M059J (cell line): ENCODE measurements at regions not wholly inside any gene's neighbourhood (a gene's known extent, or its start where the extent isn't known, plus 50 kb on each side); places are given as distances from the start of the nearest gene placed in this dataset.
A peak's percentile ranks its signal among the peaks of the same experiment; 100 is the strongest.
"Not testable (repeated sequence)": the region's sequence is repeated elsewhere in the genome, so short reads cannot be mapped to it uniquely, and the experiment has no call there.

ENCODE experiments used
- DNase-seq: peaks from one replicate; pipeline ENCODE4 v3.0.0-alpha.2; 2012; ENCODE audit warnings: low read depth

GRCh38 chr17:6257336-6257735 is 177.6 kb downstream of the AIPL1 start:
- no peak for DNase-seq

GRCh38 chr17:6255322-6255721 is 179.6 kb downstream of the AIPL1 start:
- no peak for DNase-seq

- DNase-seq = peak; percentile 9
These were observed 180.9 kb downstream of the AIPL1 start for GRCh38 chr17:6254036-6254435.

GRCh38 chr17:6251640-6252039 is 181.5 kb downstream of the WSCD1 start:
- not testable (repeated sequence) for DNase-seq

GRCh38 chr17:6249732-6250131 is 179.6 kb downstream of the WSCD1 start:
- no peak for DNase-seq

GRCh38 chr17:6248061-6248460 is 177.9 kb downstream of the WSCD1 start:
- no peak for DNase-seq

GRCh38 chr17:6245301-6246177 is 175.4 kb downstream of the WSCD1 start:
- no peak for DNase-seq

GRCh38 chr17:6244796-6245195 is 174.6 kb downstream of the WSCD1 start:
- DNase-seq = no peak

GRCh38 chr17:6244253-6244652 is 174.1 kb downstream of the WSCD1 start:
- no peak for DNase-seq

- no peak for DNase-seq
These were observed 173.0 kb downstream of the WSCD1 start for GRCh38 chr17:6243186-6243585.

GRCh38 chr17:6241996-6242395 is 171.8 kb downstream of the WSCD1 start:
- no peak for DNase-seq

GRCh38 chr17:6241381-6241780 is 171.2 kb downstream of the WSCD1 start:
- no peak for DNase-seq

GRCh38 chr17:6240601-6241000 is 170.4 kb downstream of the WSCD1 start:
- no peak for DNase-seq

GRCh38 chr17:6240001-6240400 is 169.8 kb downstream of the WSCD1 start:
- DNase-seq = no peak

- DNase-seq = peak; percentile 15
These were observed 169.1 kb downstream of the WSCD1 start for GRCh38 chr17:6239241-6239798.

- DNase-seq = no peak
These were observed 163.7 kb downstream of the WSCD1 start for GRCh38 chr17:6233856-6234255.

GRCh38 chr17:6233339-6233738 is 163.2 kb downstream of the WSCD1 start:
- no peak for DNase-seq

GRCh38 chr17:6232732-6233101 is 162.5 kb downstream of the WSCD1 start:
- no peak for DNase-seq

- DNase-seq = peak; percentile 76
These were observed 161.9 kb downstream of the WSCD1 start for GRCh38 chr17:6231886-6232731.

- DNase-seq = no peak
These were observed 161.3 kb downstream of the WSCD1 start for GRCh38 chr17:6231465-6231864.

- DNase-seq = no peak
These were observed 148.2 kb downstream of the WSCD1 start for GRCh38 chr17:6218333-6218732.
